ENCODE measurements at regions not wholly inside any gene's neighbourhood (a gene's known extent, or its start where the extent isn't known, plus 50 kb on each side); places are given as distances from the start of the nearest gene placed in this dataset.

DNA sequence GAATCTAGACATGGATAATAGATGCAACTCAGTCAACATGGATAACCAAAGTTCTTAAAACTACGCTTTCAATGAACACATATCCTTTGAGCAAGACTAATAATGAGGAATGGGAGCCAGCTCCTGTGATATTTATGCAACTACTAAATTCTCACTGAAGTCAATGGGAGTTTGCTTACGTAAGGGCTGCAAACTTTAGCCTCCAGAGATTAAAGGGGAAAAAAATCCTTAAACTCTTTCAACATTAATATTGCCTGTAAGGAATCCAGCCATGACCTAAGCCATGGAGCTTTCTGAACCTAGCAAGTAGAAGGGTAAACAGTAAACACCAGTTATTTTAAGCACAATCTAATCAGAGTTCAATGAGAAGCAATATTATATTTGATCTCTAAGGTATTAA lies 125.2 kb upstream of the PITX2 start:
- TF ChIP-seq, protein P1, sequence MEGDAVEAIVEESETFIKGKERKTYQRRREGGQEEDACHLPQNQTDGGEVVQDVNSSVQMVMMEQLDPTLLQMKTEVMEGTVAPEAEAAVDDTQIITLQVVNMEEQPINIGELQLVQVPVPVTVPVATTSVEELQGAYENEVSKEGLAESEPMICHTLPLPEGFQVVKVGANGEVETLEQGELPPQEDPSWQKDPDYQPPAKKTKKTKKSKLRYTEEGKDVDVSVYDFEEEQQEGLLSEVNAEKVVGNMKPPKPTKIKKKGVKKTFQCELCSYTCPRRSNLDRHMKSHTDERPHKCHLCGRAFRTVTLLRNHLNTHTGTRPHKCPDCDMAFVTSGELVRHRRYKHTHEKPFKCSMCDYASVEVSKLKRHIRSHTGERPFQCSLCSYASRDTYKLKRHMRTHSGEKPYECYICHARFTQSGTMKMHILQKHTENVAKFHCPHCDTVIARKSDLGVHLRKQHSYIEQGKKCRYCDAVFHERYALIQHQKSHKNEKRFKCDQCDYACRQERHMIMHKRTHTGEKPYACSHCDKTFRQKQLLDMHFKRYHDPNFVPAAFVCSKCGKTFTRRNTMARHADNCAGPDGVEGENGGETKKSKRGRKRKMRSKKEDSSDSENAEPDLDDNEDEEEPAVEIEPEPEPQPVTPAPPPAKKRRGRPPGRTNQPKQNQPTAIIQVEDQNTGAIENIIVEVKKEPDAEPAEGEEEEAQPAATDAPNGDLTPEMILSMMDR (IDR thresholded peaks at IDR 0.05): no peak
- TF ChIP-seq POLR2A (IDR thresholded peaks at IDR 0.05): no peak
